K562 (cell line): ENCODE measurements at regions not wholly inside any gene's neighbourhood (a gene's known extent, or its start where the extent isn't known, plus 50 kb on each side); places are given as distances from the start of the nearest gene placed in this dataset.
A peak's percentile ranks its signal among the peaks of the same experiment; 100 is the strongest.

Experiments used
- ATAC-seq: fragments of 200-7000 bp; cut with Tn5 transposase; 3 replicates; pipeline ENCODE4 v1.9.1; 2020; ENCODE audit warnings: moderate library complexity
- BruUV-seq: library from RNA; stranded (reverse); fragments of 400-500 nt; replicated peaks from 2 replicates; lab custom pipeline; 2021; lab: Mats Ljungman, UMichigan
- CTCF ChIA-PET: fragments of 300-600 bp; formaldehyde crosslinking; extraction: SDS; loops from one replicate; lab custom pipeline; 2021; ENCODE audit warnings: low intra/inter-chr PET ratio; lab: Yijun Ruan, JAX
- POLR2A ChIA-PET: fragments of 300-600, 350-650 bp; sonication (Branson Sonifier 250); formaldehyde crosslinking; extraction: SDS; loops from one replicate; lab custom pipeline; 2021; ENCODE audit warnings: antibody characterized with exemption, inconsistent platforms; lab: Yijun Ruan, JAX
- DNase-seq, 4 experiments: peaks; one replicate each; pipeline versions ENCODE4 v3.0.0 to v3.0.0-alpha.2; 2011 to 2018; ENCODE audit warnings: low spot score in 3 of 4, mixed read lengths in 3 of 4; ENCODE audit errors: extremely low read depth in 1 of 4
- FAIRE-seq: peaks from 2 replicates; lab custom pipeline; 2011; peaks lifted over from hg19 to GRCh38; lab: Jason Lieb, UNC
- H2AFZ ChIP-seq: 2 replicates; pipeline ENCODE4 v1.6.0; 2011; ENCODE audit warnings: low read depth, low read length, control low read depth, inconsistent platforms
- H3K27ac ChIP-seq: fragments of 200-600 bp; 3 replicates; pipeline ENCODE4 v1.8.0; 2011; ENCODE audit warnings: low read depth, mild to moderate bottlenecking, control low read depth, inconsistent platforms, low read length, moderate library complexity, mixed read lengths; ENCODE audit errors: extremely low read depth
- H3K27me3 ChIP-seq, 2 experiments: fragments of 300-600 bp in 1 of 2; 2 replicates in 1 of 2; 3 replicates in 1 of 2; pipeline versions ENCODE4 v1.6.0 to v1.8.0; 2011; ENCODE audit warnings: inconsistent platforms in 2 of 2, low read length in 2 of 2, mild to moderate bottlenecking in 1 of 2, mixed read lengths in 1 of 2, moderate library complexity in 1 of 2; ENCODE audit not compliant: control insufficient read depth in 2 of 2, insufficient read depth in 2 of 2
- H3K36me3 ChIP-seq: fragments of 300-600 bp; 3 replicates; pipeline ENCODE4 v1.8.0; 2011; ENCODE audit warnings: mild to moderate bottlenecking, low read length, inconsistent platforms; ENCODE audit not compliant: control insufficient read depth, insufficient read depth
- H3K4me1 ChIP-seq, 2 experiments: fragments of 200-600 bp in 1 of 2; replicated peaks in 1 of 2; 2 replicates in 1 of 2; 3 replicates in 1 of 2; pipeline versions ENCODE4 v1.5.1 to v1.8.0; 2011; ENCODE audit warnings: inconsistent platforms in 2 of 2, low read length in 2 of 2, mild to moderate bottlenecking in 1 of 2, mixed read lengths in 1 of 2, moderate library complexity in 1 of 2; ENCODE audit not compliant: control insufficient read depth in 2 of 2, insufficient read depth in 2 of 2
- H3K4me2 ChIP-seq: 2 replicates; pipeline ENCODE4 v1.6.1; 2011; ENCODE audit warnings: low read length, control low read depth, inconsistent platforms, mixed read lengths; ENCODE audit not compliant: insufficient read depth
- H3K4me3 ChIP-seq: fragments of 200-600 bp; sonication (generic), shearing (Covaris generic); 2 replicates; pipeline ENCODE4 v1.5.1; 2016; ENCODE audit warnings: control low read depth, inconsistent platforms
- H3K79me2 ChIP-seq: fragments of 200-600 bp; 3 replicates; pipeline ENCODE4 v1.8.0; 2011; ENCODE audit warnings: low read length, inconsistent platforms; ENCODE audit not compliant: control insufficient read depth, insufficient read depth
- H3K9ac ChIP-seq, 2 experiments: 2 replicates each; pipeline versions ENCODE4 v1.6.0 to v1.6.1; 2011; ENCODE audit warnings: low read depth in 2 of 2, low read length in 2 of 2, control low read depth in 1 of 2, inconsistent platforms in 1 of 2, mild to moderate bottlenecking in 1 of 2, mixed read lengths in 1 of 2; ENCODE audit not compliant: insufficient read depth in 1 of 2
- H3K9me1 ChIP-seq: one replicate; pipeline ENCODE4 v1.6.0; 2011; ENCODE audit warnings: inconsistent platforms, mild to moderate bottlenecking, low read length, moderate library complexity; ENCODE audit not compliant: control insufficient read depth, insufficient read depth
- H3K9me3 ChIP-seq: replicated peaks from 2 replicates; pipeline ENCODE4 v1.5.1; 2011; ENCODE audit warnings: low read depth, low read length, inconsistent platforms; ENCODE audit not compliant: control insufficient read depth, insufficient read depth
- H4K20me1 ChIP-seq: replicated peaks from 2 replicates; pipeline ENCODE4 v1.6.1; 2011; ENCODE audit warnings: low read length, inconsistent platforms, mixed read lengths; ENCODE audit not compliant: control insufficient read depth, insufficient read depth
- CHD4 ChIP-seq: fragments of 200-600 bp; sonication (generic); IDR thresholded peaks from 3 replicates; pipeline ENCODE4 v1.6.1; 2012; ENCODE audit warnings: low read depth, mild to moderate bottlenecking, mixed read lengths, low read length, inconsistent platforms; ENCODE audit not compliant: insufficient read depth, insufficient replicate concordance, poor library complexity, severe bottlenecking
- FOXK2 ChIP-seq, 2 experiments: fragments of 450-650 bp; IDR thresholded peaks in 1 of 2; conservative IDR thresholded peaks in 1 of 2; 2 replicates each; pipeline ENCODE4 v1.6.1; 2016; ENCODE audit warnings: low read depth in 2 of 2, mild to moderate bottlenecking in 1 of 2
- LCOR ChIP-seq: sonication (generic); formaldehyde crosslinking; IDR thresholded peaks from 2 replicates; pipeline ENCODE4 v1.8.0; 2022; ENCODE audit warnings: mild to moderate bottlenecking, missing genetic modification reagents
- MCM2 ChIP-seq: fragments of 450-650 bp; IDR thresholded peaks from 2 replicates; pipeline ENCODE4 v1.6.1; 2017; ENCODE audit warnings: low read depth, mild to moderate bottlenecking
- PURB ChIP-seq: sonication (generic); formaldehyde crosslinking; IDR thresholded peaks from 2 replicates; pipeline ENCODE4 v1.9.0; 2021; ENCODE audit warnings: low read depth, mild to moderate bottlenecking, missing genetic modification reagents
- SP2 ChIP-seq: IDR thresholded peaks from 2 replicates; pipeline ENCODE4 v1.6.1; 2011; ENCODE audit warnings: mild to moderate bottlenecking, low read depth, low read length, moderate library complexity; ENCODE audit not compliant: poor library complexity, severe bottlenecking; ENCODE audit errors: extremely low read depth
- SPI1 ChIP-seq: IDR thresholded peaks from 2 replicates; pipeline ENCODE4 v1.6.1; 2011; ENCODE audit warnings: low read depth, low read length, control low read depth, borderline replicate concordance
- TRIM28 ChIP-seq: fragments of 450-650 bp; IDR thresholded peaks from 2 replicates; pipeline ENCODE4 v1.6.1; 2017
- ZNF274 ChIP-seq: IDR thresholded peaks from 2 replicates; pipeline ENCODE4 v1.6.1; 2011; ENCODE audit warnings: low read depth, mild to moderate bottlenecking, low read length, moderate library complexity, borderline replicate concordance
- WGBS: fragments of 100-300 bp; shearing (Covaris generic); methylation state at CpG from one replicate; pipeline ENCODE4 v1.1.6; 2016; ENCODE audit warnings: low coverage, mixed read lengths; ENCODE audit not compliant: insufficient coverage; ENCODE audit errors: missing lambda C conversion rate; 5-methylcytosine and 5-hydroxymethylcytosine counted together
- in situ Hi-C: fragments of 300-500 bp; cut with MboI; formaldehyde crosslinking; loops from 4 replicates; pipeline ENCODE4 v1.15.0; 2018; ENCODE audit warnings: inconsistent platforms, mixed read lengths
- intact Hi-C: fragments of 100-400 bp; cut with micrococcal nuclease; formaldehyde crosslinking; loops from 2 replicates; pipeline ENCODE4 v1.14.2; 2022

DNA sequence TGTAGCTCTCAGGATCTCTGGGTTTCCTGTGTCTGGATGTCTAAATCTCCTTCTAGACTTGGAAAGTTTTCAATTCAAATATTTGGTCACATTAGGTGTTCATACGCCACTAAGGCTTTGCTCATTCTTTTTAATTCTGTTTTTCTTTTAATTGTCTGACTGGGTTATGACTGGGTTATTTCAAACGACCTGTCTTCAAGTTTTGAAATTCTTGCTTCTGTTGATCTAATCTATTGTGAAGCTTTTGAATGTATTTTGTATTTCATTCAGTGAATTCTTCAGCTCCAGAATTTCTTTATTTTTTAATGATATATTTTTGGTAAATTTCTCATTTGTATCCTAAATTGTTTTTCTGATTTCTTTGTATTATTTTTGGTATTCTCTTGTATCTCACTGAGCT, 81.0 kb upstream of the PCDH10 start:
- no peak for TF ChIP-seq PURB (CRISPR knock-in tag)
- peak; percentile 81 for TF ChIP-seq TRIM28
- no peak overlapping the region for H3K4me2 ChIP-seq
- no peaks in the 10 kb centered on the region for H3K36me3 ChIP-seq
- ChIA-PET POLR2A (no interaction called here), CTCF (no interaction called here)
- H3K9me3 ChIP-seq: no peaks in the 10 kb centered on the region
- DNase-seq (no peak), ATAC-seq (no peak), FAIRE-seq (no peak)
- no peak overlapping the region for H3K4me3 ChIP-seq
- intact Hi-C loops (no loop called here), in situ Hi-C loops (no loop called here)
- H3K27ac ChIP-seq: no peak overlapping the region
- H3K27me3 ChIP-seq: no peaks in the 10 kb centered on the region
- H2AFZ ChIP-seq: no peak overlapping the region
- no peaks in the 10 kb centered on the region for H3K9me1 ChIP-seq
- H3K4me1 ChIP-seq: no peaks in the 10 kb centered on the region
- no peak overlapping the region for H3K9ac ChIP-seq
- no TSS peak for BruUV-seq
- no peaks in the 10 kb centered on the region for H3K79me2 ChIP-seq
- 0% methylated on average over 2 of the region's 2 CpGs for WGBS
- no peaks in the 10 kb centered on the region for H4K20me1 ChIP-seq

DNA sequence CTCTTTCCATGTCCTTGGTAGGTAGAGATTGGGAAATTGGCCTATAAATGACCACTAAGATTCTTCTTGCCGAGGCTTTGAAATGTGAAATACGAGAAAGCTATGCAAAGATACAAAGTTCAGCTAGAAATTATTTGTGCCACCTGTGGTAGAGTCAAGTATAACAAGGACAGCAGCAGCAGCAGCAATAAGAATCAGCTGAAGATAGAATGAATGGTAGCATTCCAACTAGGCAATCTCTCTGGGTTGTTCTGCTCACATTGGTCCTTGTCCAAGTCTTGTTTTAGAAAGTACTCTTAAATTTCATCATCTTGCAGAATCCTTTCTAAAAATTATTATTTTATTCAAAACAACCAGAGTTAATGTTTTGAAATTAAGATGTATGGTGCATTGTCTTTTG, 67.8 kb upstream of the PCDH10 start:
- H4K20me1 ChIP-seq: no peaks in the 10 kb centered on the region
- H3K36me3 ChIP-seq: no peaks in the 10 kb centered on the region
- no peaks in the 10 kb centered on the region for H3K9me3 ChIP-seq
- H3K9me1 ChIP-seq: no peaks in the 10 kb centered on the region
- in situ Hi-C loops (no loop called here), intact Hi-C loops (no loop called here)
- H2AFZ ChIP-seq: no peak overlapping the region
- ChIA-PET POLR2A (no interaction called here), CTCF (no interaction called here)
- ATAC-seq: no peak
- no peak overlapping the region for H3K4me3 ChIP-seq
- no peaks in the 10 kb centered on the region for H3K79me2 ChIP-seq
- FAIRE-seq: no peak
- WGBS: 0% methylated on average over 2 of the region's 2 CpGs
- no peak overlapping the region for H3K4me2 ChIP-seq
- no peak overlapping the region for H3K9ac ChIP-seq
- H3K27me3 ChIP-seq: no peaks in the 10 kb centered on the region
- H3K27ac ChIP-seq: no peak overlapping the region
- no peak for TF ChIP-seq FOXK2 (conservative IDR thresholded peaks at IDR 0.05 in 1 of 2, IDR thresholded peaks at IDR 0.05 in 1 of 2; ENCODE audit: low read depth in 2 of 2)
- no peak for TF ChIP-seq SPI1
- TF ChIP-seq ZNF274: no peak
- no peak for TF ChIP-seq CHD4
- no peak for TF ChIP-seq MCM2
- no peak for TF ChIP-seq LCOR (CRISPR knock-in tag)
- no peak for TF ChIP-seq SP2
- no peak for DNase-seq
- BruUV-seq: no TSS peak
- no peaks in the 10 kb centered on the region for H3K4me1 ChIP-seq
